ENCODE measurements at regions not wholly inside any gene's neighbourhood (a gene's known extent, or its start where the extent isn't known, plus 50 kb on each side); places are given as distances from the start of the nearest gene placed in this dataset.
"Not testable (repeated sequence)": the region's sequence is repeated elsewhere in the genome, so short reads cannot be mapped to it uniquely, and the experiment has no call there.

GRCh38 chr5:1598950-1599737 lies 75.4 kb upstream of the LPCAT1 start:
- not testable (repeated sequence) for H3K4me2 ChIP-seq (ENCODE audit: low read depth, low read length); H4K20me1 ChIP-seq (ENCODE audit: insufficient read depth, low read length); H3K27ac ChIP-seq (ENCODE audit: low read length); H2AFZ ChIP-seq (ENCODE audit: low read length); H3K79me2 ChIP-seq (ENCODE audit: low read length); H3K9ac ChIP-seq (ENCODE audit: low read length); H3K27me3 ChIP-seq (replicated peaks; ENCODE audit: insufficient read depth, low read length); H3K9me3 ChIP-seq (replicated peaks; ENCODE audit: insufficient read depth, low read length); H3K36me3 ChIP-seq (replicated peaks; ENCODE audit: insufficient read depth, low read length); H3K9me2 ChIP-seq (replicated peaks; ENCODE audit: insufficient read depth, low read length); H3K4me3 ChIP-seq (ENCODE audit: low read length); H3F3A ChIP-seq (ENCODE audit: insufficient read depth, low read length)
- peaks cover 16% of the 10 kb centered on the region for H3K4me1 ChIP-seq (ENCODE audit: low read length)
- peak; percentile 47 for DNase-seq
- TF ChIP-seq CTCF (IDR thresholded peaks at IDR 0.05; ENCODE audit: low read length) = 0 out of 2 replicates have a peak, but pooled peaks have one; percentile 4

GRCh38 chr5:1597093-1597473 lies 73.3 kb upstream of the LPCAT1 start:
- DNase-seq; H3K9me2 ChIP-seq (replicated peaks; ENCODE audit: insufficient read depth, low read length); H3K9ac ChIP-seq (ENCODE audit: low read length); H3F3A ChIP-seq (ENCODE audit: insufficient read depth, low read length); H3K79me2 ChIP-seq (ENCODE audit: low read length); H3K4me3 ChIP-seq (ENCODE audit: low read length); H4K20me1 ChIP-seq (ENCODE audit: insufficient read depth, low read length); H3K27me3 ChIP-seq (replicated peaks; ENCODE audit: insufficient read depth, low read length); H3K4me1 ChIP-seq (ENCODE audit: low read length); H3K9me3 ChIP-seq (replicated peaks; ENCODE audit: insufficient read depth, low read length); H3K4me2 ChIP-seq (ENCODE audit: low read depth, low read length); H3K27ac ChIP-seq (ENCODE audit: low read length); H2AFZ ChIP-seq (ENCODE audit: low read length); H3K36me3 ChIP-seq (replicated peaks; ENCODE audit: insufficient read depth, low read length): not testable (repeated sequence)

GRCh38 chr5:1596462-1597092 lies 72.8 kb upstream of the LPCAT1 start:
- not testable (repeated sequence) for H3K4me2 ChIP-seq (ENCODE audit: low read depth, low read length); H3K9me2 ChIP-seq (replicated peaks; ENCODE audit: insufficient read depth, low read length); H4K20me1 ChIP-seq (ENCODE audit: insufficient read depth, low read length); H3K79me2 ChIP-seq (ENCODE audit: low read length); H3K4me1 ChIP-seq (ENCODE audit: low read length); H3K36me3 ChIP-seq (replicated peaks; ENCODE audit: insufficient read depth, low read length); H3K9ac ChIP-seq (ENCODE audit: low read length); H3K27me3 ChIP-seq (replicated peaks; ENCODE audit: insufficient read depth, low read length); H3F3A ChIP-seq (ENCODE audit: insufficient read depth, low read length); DNase-seq; H3K4me3 ChIP-seq (ENCODE audit: low read length); H3K9me3 ChIP-seq (replicated peaks; ENCODE audit: insufficient read depth, low read length); H2AFZ ChIP-seq (ENCODE audit: low read length); H3K27ac ChIP-seq (ENCODE audit: low read length)

- Histone ChIP-seq H3F3A (ENCODE audit: insufficient read depth, low read length) (no peaks in the 10 kb centered on the region), H3K4me3 (ENCODE audit: low read length) (no peak overlapping the region), H3K79me2 (ENCODE audit: low read length) (no peaks in the 10 kb centered on the region), H3K27me3 (replicated peaks; ENCODE audit: insufficient read depth, low read length) (no peaks in the 10 kb centered on the region), H3K9me3 (replicated peaks; ENCODE audit: insufficient read depth, low read length) (no peaks in the 10 kb centered on the region), H4K20me1 (ENCODE audit: insufficient read depth, low read length) (no peaks in the 10 kb centered on the region), H3K27ac (ENCODE audit: low read length) (no peak overlapping the region), H3K9me2 (replicated peaks; ENCODE audit: insufficient read depth, low read length) (no peaks in the 10 kb centered on the region), H3K9ac (ENCODE audit: low read length) (no peak overlapping the region), H3K4me2 (ENCODE audit: low read depth, low read length) (no peak overlapping the region), H3K4me1 (ENCODE audit: low read length) (no peaks in the 10 kb centered on the region), H2AFZ (ENCODE audit: low read length) (no peak overlapping the region), H3K36me3 (replicated peaks; ENCODE audit: insufficient read depth, low read length) (no peaks in the 10 kb centered on the region)
- no peak for DNase-seq
- TF ChIP-seq CTCF (IDR thresholded peaks at IDR 0.05; ENCODE audit: low read length) (no peak), EZH2 (optimal IDR thresholded peaks at IDR 0.05; ENCODE audit: low read depth, low read length) (no peak), EZH2phosphoT487 (IDR thresholded peaks at IDR 0.05; ENCODE audit: low read length) (no peak)
These were observed 70.8 kb upstream of the LPCAT1 start for GRCh38 chr5:1594357-1595106.
